Right cardiac atrium (tissue), 5 donors: ENCODE measurements at regions not wholly inside any gene's neighbourhood (a gene's known extent, or its start where the extent isn't known, plus 50 kb on each side); places are given as distances from the start of the nearest gene placed in this dataset.

Experiments used
- ATAC-seq, 2 donors: fragments of 200-7000 bp; cut with Tn5 transposase; one replicate each; pipeline versions ENCODE4 v1.8.0 to v1.9.1; 2020; ENCODE audit warnings: moderate library complexity in 2 of 2, mild to moderate bottlenecking in 1 of 2
- DNase-seq, 3 donors: peaks; one replicate each; pipeline ENCODE4 v3.0.0-alpha.2; 2020
- H3K27ac ChIP-seq: one replicate; pipeline ENCODE4 v1.5.1; 2013; ENCODE audit warnings: mild to moderate bottlenecking, low read length, control low read depth, moderate library complexity
- H3K27me3 ChIP-seq: one replicate; pipeline ENCODE4 v1.6.1; 2013; ENCODE audit not compliant: control insufficient read depth, insufficient read depth
- H3K4me1 ChIP-seq: one replicate; pipeline ENCODE4 v1.6.1; 2013; ENCODE audit warnings: low read length; ENCODE audit not compliant: control insufficient read depth, insufficient read depth
- H3K4me3 ChIP-seq: one replicate; pipeline ENCODE4 v1.5.1; 2013; ENCODE audit warnings: low read length, control low read depth
- H3K9me3 ChIP-seq: one replicate; pipeline ENCODE4 v1.6.1; 2013; ENCODE audit warnings: low read length; ENCODE audit not compliant: control insufficient read depth
- WGBS: extraction: QIAGEN DNeasy Blood & Tissue Kit; methylation state at CpG from one replicate; pipeline ENCODE4 v1.1.7; 2013; 5-methylcytosine and 5-hydroxymethylcytosine counted together
- intact Hi-C, 4 donors: fragments of 100-400 bp; cut with DNase I; formaldehyde crosslinking; loops; one replicate each; pipeline versions ENCODE4 v1.11.0 to v1.14.0; 2022 to 2023
- donor health status: healthy with polysubstance abuse.
- donor health status: DM: no; HTN: yes; CAD: no.
- donor health status: DM: no; HTN: no; CAD: no.
- donor health status: DM: no; HTN: yes; CAD: no; lungs with severe emphysema.
- donor health status: DM: yes; HTN: yes; CAD: no.

DNA sequence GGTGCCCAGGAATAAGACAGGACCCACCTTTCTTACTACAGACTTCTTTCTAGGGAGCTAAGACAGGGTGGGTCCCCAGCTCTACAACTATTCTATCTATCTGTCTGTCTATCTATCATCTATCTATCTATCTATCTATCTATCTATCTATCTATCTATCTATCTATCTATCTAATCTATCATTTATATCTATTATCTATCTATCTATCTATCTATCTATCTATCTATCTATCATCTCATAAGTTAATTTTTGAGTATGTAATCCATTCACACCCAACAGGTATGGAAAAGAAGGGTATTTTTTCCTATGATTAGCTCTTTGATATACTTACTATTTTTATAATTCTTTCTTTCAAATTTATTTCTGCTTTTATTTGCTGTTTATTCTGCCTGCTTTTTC is 55.9 kb downstream of the BAMBI start:
- Histone ChIP-seq H3K27ac (no peak overlapping the region), H3K27me3 (no peaks in the 10 kb centered on the region), H3K4me3 (no peak overlapping the region), H3K9me3 (no peaks in the 10 kb centered on the region), H3K4me1 (no peaks in the 10 kb centered on the region)
- DNase-seq (no peak), ATAC-seq (no peak)
- intact Hi-C loops: no loop called here

DNA sequence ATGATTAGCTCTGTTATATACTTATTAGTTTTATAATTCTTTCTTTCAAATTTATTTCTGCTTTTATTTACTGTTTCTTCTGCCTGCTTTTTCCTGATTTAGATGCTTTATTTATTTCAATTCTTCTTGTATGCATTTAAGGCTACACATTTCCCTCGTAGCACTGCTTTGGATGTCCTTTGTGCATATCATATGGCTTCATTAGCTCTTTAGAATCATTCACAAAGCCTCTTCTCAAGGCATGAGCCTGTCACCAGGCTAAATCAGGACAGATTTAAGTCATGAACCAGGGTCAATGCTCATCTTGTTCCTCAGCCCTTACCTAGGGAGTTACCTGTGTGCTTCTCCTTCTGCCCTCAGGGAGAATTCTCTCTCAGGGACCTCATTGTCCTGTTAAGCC is 56.3 kb downstream of the BAMBI start:
- WGBS: 93% methylated on average over 1 of the region's 1 CpG
- no peak for ATAC-seq
- intact Hi-C loops: no loop called here

DNA sequence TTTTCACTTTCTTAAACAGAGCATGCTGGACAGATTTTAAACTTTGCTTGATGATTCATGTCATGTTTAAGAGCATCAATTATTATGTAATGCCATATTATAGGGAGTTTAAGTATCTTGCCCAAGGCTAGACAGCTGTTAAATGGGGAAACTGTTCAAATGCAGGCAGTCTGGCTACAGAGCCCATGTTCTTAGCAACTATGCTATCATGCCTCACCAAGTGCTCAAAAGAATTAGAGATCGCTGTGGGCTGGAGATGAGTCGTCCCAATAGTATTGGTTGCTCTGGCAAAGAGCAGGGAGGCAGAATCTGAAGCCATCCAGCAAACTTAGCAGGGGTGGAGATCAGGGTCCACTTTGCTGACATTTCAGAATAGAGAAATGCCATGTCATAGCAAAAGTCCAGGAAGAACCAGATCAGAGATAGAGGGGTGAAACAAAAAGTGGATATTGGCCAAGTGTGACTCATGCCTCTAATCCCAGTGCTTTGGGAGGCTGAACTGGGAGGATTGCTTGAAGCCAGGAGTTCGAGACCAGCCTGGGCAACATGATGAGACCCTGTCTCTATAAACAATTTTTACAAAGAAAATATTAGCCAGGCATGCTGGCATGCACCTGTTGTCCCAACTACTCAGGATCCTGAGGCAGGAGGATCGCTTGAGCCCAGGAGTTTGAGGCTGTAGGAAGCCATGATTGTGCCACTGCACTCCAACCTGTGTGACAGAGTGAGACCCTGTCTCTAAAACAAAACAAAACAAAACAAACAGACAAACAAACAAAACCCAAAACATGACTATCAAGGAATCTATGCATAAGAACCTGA is 57.8 kb downstream of the BAMBI start:
- DNase-seq: peak in 1 of 3 donors; percentile 31
- Histone ChIP-seq H3K9me3 (no peaks in the 10 kb centered on the region), H3K27ac (no peak overlapping the region), H3K4me1 (no peaks in the 10 kb centered on the region), H3K4me3 (no peak overlapping the region), H3K27me3 (no peaks in the 10 kb centered on the region)
- WGBS: 52% methylated on average over 4 of the region's 4 CpGs
- peak in 1 of 2 donors; percentile 88 for ATAC-seq
- intact Hi-C loops: no loop called here

More for the DNA sequence above, 56.3 kb downstream of the BAMBI start:
- Histone ChIP-seq H3K4me1 (no peaks in the 10 kb centered on the region), H3K4me3 (no peak overlapping the region), H3K27me3 (no peaks in the 10 kb centered on the region), H3K9me3 (no peaks in the 10 kb centered on the region), H3K27ac (no peak overlapping the region)
- DNase-seq: no peak

DNA sequence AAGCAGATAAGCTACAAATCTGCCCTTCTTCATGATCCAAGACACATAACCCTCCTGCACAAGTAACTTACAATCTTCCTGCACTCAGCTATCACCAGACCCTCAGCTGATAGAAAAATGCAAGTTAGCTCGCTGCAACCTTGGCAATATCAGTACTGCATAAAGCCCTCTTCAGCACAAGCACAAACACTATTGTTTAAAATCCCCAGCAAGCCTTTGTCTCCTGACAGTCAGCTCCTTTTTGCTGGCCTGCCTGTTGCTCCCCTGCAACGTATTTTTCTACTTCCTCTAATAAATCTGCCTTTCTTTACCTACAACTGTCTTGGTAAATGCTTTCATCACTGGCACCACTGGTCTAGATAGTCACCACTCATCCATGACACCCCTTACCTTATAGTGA is 59.8 kb downstream of the BAMBI start:
- no peaks in the 10 kb centered on the region for H3K4me1 ChIP-seq
- ATAC-seq (no peak), DNase-seq (no peak)
- H3K27me3 ChIP-seq: no peaks in the 10 kb centered on the region
- H3K27ac ChIP-seq: no peak overlapping the region
- H3K4me3 ChIP-seq: no peak overlapping the region
- no peaks in the 10 kb centered on the region for H3K9me3 ChIP-seq
- 43% methylated on average over 2 of the region's 2 CpGs for whole genome bisulfite sequencing
- intact Hi-C loops: no loop called here

DNA sequence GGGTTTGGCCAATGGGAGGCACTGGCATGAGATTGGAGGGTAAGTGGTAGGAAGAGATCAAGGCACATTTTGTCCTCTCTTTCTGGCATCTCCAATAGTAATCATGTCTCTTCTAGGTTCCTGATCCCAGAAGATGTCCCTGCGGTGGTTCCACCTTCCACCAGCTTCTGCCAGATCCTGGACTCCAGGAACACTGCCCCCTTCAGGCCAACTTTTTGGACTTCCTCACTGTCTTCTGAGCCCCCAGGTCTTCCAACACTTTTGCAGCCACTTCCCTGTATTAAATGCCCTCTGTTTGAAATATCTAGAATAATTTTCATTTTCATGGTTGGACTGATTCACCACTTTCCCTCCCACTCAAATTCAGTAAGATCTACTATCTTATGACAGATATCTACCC is 60.9 kb downstream of the BAMBI start:
- DNase-seq: no peak
- 97% methylated on average over 1 of the region's 1 CpG for WGBS
- intact Hi-C loops: no loop called here

DNA sequence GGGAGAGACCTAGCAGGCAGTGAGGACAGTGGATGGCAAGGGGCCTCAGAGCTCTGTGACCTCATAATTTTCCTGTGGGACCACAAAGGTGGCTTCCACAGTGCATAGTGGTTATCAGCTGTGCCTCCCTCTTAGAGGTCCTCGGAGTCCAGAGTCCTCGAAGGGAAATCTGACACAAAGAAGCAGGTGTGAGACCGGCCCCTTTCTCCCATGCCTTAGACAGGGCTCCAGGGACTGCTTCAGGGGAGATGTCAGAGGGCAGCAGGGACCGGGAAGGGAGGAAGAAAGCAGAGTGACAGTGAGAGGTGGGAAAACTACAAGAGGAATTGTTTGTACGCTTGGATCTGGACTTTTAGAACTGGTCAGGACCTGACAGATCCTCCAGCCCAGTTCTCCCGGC is 66.3 kb downstream of the BAMBI start:
- Histone ChIP-seq H3K4me3 (no peak overlapping the region), H3K27ac (no peak overlapping the region), H3K27me3 (no peaks in the 10 kb centered on the region), H3K4me1 (no peaks in the 10 kb centered on the region), H3K9me3 (no peaks in the 10 kb centered on the region)
- 66% methylated on average over 6 of the region's 6 CpGs for WGBS
- no peak for ATAC-seq
- intact Hi-C loops: no loop called here
- no peak for DNase-seq

More for the DNA sequence above, 60.9 kb downstream of the BAMBI start:
- H3K4me1 ChIP-seq: no peaks in the 10 kb centered on the region
- H3K27ac ChIP-seq: no peak overlapping the region
- H3K4me3 ChIP-seq: no peak overlapping the region
- ATAC-seq: no peak
- no peaks in the 10 kb centered on the region for H3K9me3 ChIP-seq
- no peaks in the 10 kb centered on the region for H3K27me3 ChIP-seq

DNA sequence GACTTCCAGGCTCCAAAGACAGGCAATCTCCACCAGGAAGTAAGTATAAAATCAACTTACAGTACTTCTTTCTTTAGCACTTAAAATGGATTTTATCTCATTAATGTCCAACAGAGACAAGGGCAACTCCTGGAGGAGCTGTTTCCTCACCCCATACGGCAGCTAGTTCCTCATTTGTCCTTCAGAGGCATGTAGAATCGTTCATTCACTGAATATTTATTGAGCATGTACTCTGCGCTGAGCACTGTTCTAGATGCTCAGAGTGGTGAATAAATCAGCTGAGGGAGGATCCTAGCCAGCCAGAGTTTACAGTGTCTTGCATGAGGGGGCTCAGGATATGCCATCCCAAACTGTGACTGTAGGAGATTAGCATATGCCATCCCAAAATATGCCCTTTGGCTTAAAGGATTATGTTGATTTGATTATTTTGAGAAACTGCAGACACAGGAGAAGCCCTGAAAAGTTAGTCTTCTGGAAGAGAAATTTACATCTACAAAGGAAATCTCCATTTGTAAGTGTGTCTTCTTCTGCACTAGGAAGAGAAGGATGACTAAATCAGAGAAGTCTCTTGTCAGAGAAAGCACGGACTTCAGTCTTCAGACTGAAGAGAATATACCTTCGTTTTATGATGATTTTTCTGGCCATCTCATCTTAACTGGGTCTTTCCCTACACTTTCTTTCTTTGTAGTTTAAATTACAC is 66.9 kb downstream of the BAMBI start:
- no peak for ATAC-seq
- H3K4me3 ChIP-seq: no peak overlapping the region
- no peak overlapping the region for H3K27ac ChIP-seq
- no peaks in the 10 kb centered on the region for H3K4me1 ChIP-seq
- H3K27me3 ChIP-seq: no peaks in the 10 kb centered on the region
- intact Hi-C loops: no loop called here
- DNase-seq: no peak
- no peaks in the 10 kb centered on the region for H3K9me3 ChIP-seq
- 74% methylated on average over 5 of the region's 5 CpGs for WGBS

DNA sequence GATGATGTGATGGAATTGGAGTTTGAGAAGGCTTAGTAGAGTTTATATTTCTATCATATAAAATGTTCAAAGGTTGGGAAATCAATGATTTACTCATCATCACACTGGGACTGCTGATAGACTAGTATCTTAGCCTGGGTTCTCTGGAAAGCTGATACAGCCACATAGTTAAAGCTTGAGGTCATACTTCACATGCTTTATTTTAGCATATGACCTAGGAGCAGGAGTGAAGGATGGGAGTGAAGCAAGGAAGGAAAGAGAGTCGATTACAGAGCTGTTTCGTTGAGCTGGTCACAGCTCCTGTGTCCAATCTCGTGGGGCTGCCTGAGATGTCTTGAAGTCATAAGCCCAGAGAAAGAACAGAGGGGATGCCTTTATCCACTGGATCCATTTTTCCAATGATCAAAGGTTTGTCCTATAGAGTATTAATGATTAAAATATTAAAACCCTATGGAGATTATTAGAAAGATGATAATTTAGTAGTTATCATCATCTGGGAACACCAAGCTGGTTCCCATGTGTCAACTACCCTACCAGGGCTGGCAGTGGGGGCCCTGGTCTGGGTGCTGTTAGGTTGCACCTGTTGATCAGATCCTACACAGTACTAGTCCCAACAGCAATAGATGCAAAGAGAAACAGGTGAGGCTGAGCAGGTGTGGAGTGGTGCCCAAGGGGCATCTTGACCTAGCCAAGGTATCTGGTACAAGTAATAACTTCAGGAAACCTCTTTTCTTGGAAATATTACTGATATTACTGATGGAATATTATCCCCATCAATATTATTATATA is 77.8 kb downstream of the BAMBI start:
- ATAC-seq: no peak

DNA sequence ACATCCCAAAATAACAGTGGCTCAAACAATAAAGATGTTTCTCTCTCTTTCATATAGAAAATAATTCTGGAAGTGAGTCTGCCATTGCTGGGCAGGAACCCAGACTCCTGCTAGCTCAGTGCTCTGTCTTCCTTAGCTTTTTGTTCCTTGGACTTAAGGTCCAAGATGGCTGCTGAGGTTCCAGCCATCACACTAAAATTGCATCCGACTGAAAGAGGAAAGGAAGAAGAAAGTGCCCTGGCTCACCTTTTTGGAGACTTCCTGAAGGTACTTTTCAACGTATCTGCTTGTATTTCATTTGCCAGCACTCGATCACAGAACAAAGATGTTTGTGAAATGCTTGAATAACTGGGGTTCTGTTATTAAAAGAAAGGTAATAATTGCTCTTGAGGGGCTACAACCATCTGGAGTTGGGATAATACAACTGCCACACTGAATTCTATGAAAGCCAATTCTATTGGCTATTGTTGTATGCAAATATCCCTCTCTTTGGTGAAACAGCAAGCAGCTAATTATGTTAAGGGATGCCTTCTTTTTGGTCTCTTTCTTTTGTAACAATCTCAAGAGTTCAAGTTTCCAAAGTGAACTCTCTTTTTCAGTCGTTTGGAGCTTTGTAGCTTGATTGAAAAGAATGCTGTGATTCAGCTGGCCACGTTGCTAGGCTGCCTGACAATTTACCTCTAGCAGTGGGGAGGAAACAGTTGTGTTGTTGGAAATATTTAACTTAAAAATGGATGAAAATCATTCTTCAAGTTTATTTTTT is 83.9 kb downstream of the BAMBI start:
- Histone ChIP-seq H3K4me1 (no peaks in the 10 kb centered on the region), H3K4me3 (no peak overlapping the region), H3K27me3 (no peaks in the 10 kb centered on the region), H3K27ac (no peak overlapping the region), H3K9me3 (no peaks in the 10 kb centered on the region)
- WGBS: 68% methylated on average over 5 of the region's 5 CpGs
- no peak for ATAC-seq
- intact Hi-C loops: no loop called here
- no peak for DNase-seq

More for the DNA sequence above, 77.8 kb downstream of the BAMBI start:
- 53% methylated on average over 3 of the region's 3 CpGs for WGBS
- Histone ChIP-seq H3K4me3 (no peak overlapping the region), H3K27ac (no peak overlapping the region), H3K4me1 (no peaks in the 10 kb centered on the region), H3K27me3 (no peaks in the 10 kb centered on the region), H3K9me3 (no peaks in the 10 kb centered on the region)
- no peak for DNase-seq
- intact Hi-C loops: no loop called here

DNA sequence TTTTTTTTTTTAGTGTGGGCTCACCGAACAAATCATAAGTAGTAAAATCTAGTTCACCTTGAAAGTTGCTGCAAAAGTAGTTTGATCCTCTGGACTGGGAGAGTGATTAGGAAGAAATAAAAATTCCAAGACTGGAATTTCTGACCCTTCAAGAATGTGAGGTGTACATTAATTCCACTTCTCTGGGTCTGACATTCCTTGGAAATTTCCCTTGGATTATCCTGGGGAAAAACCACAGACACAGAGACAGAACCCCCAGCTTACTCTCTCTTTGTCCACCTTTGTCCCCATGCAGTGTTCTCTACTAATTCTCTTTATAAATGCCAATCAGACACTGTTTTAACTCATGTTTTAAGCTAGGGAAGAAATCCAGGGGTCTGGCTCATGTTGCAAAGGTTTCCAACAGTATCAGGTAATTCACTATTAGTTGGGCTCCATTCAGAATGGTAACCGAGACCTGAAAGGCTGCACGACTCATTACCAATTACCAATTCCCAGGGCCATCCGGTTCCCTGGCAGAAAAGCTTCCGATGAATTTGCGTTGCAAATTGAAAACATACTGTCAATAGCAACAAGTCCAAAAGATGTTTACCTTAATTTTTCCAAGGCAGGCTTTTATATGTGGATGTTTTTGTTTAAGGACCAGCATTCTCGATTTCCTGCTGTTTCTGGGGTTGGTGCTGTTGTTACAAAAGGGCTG is 86.3 kb downstream of the BAMBI start:
- WGBS: 81% methylated on average over 7 of the region's 7 CpGs
- Histone ChIP-seq H3K27me3 (no peaks in the 10 kb centered on the region), H3K4me1 (no peaks in the 10 kb centered on the region), H3K9me3 (no peaks in the 10 kb centered on the region), H3K27ac (no peak overlapping the region), H3K4me3 (no peak overlapping the region)
- ATAC-seq (no peak), DNase-seq (no peak)
- intact Hi-C loops: no loop called here
